ENCODE measurements at regions not wholly inside any gene's neighbourhood (a gene's known extent, or its start where the extent isn't known, plus 50 kb on each side); places are given as distances from the start of the nearest gene placed in this dataset.

GRCh38 chr14:58881433-58881832 is 243.7 kb downstream of the DACT1 start:
- no peaks in the 10 kb centered on the region for H3K27me3 ChIP-seq (replicated peaks in 1 of 4; ENCODE audit: control insufficient read depth in 3 of 4, extremely low read depth in 1 of 4, insufficient read depth in 3 of 4, low read length in 3 of 4)
- H3K27ac ChIP-seq (ENCODE audit: low read depth, low read length): no peak overlapping the region
- no peak overlapping the region for H2BK120ac ChIP-seq (replicated peaks; ENCODE audit: low read depth, low read length)
- no peak overlapping the region for H3K14ac ChIP-seq (ENCODE audit: insufficient read length)
- H3K56ac ChIP-seq (replicated peaks; ENCODE audit: insufficient read length, low read depth, low read length): no peak overlapping the region
- no peak for FAIRE-seq
- H4K8ac ChIP-seq (ENCODE audit: extremely low read depth, insufficient read depth, low read length): no peak overlapping the region
- H2BK20ac ChIP-seq (ENCODE audit: low read length): no peak overlapping the region
- no peak overlapping the region for H3K23ac ChIP-seq (ENCODE audit: insufficient read length)
- no peak for DNase-seq (ENCODE audit: low read depth in 1 of 2, low spot score in 2 of 2)
- H2AK5ac ChIP-seq (ENCODE audit: low read depth, low read length): no peak overlapping the region
- no peaks in the 10 kb centered on the region for H3K36me3 ChIP-seq (ENCODE audit: control insufficient read depth in 2 of 4, insufficient read depth in 4 of 4, low read length in 3 of 4)
- no peak overlapping the region for H3K9ac ChIP-seq (replicated peaks in 1 of 4; ENCODE audit: extremely low read depth in 1 of 4, low read depth in 3 of 4, low read length in 3 of 4)
- no peak overlapping the region for H3K18ac ChIP-seq (ENCODE audit: extremely low read depth, low read length)
- H2AFZ ChIP-seq (ENCODE audit: low read length): no peak overlapping the region
- H4K20me1 ChIP-seq (replicated peaks in 1 of 2; ENCODE audit: control insufficient read depth in 1 of 2, insufficient read depth in 2 of 2, low read length in 2 of 2): no peaks in the 10 kb centered on the region
- 100% methylated on average over 1 of the region's 1 CpG; no CpG with 5 or more reads in 1 of the 2 experiments for WGBS, 2 experiments (ENCODE audit: extremely low coverage in 1 of 2, insufficient coverage in 1 of 2, insufficient read length in 1 of 2, insufficient replicate concordance in 2 of 2, low coverage in 1 of 2, low lambda C conversion rate in 2 of 2, missing lambda C conversion rate in 1 of 2)
- POLR2A ChIA-PET (ENCODE audit: partially characterized antibody): no interaction called here
- no peaks in the 10 kb centered on the region for H3K9me3 ChIP-seq (ENCODE audit: insufficient read depth in 2 of 2, low read depth in 1 of 2, low read length in 1 of 2)
- CTCF ChIA-PET (ENCODE audit: partially characterized antibody): interaction anchor here (1.6 kb wide), 1 partner anchor 240 kb away, joined by 3 read pairs; no protein-coding TSS in a partner anchor
- H3K4me3 ChIP-seq (ENCODE audit: extremely low read depth in 1 of 4, insufficient read depth in 2 of 4, low read depth in 3 of 4, low read length in 4 of 4): no peak overlapping the region
- H3K79me1 ChIP-seq (ENCODE audit: low read depth, low read length): no peaks in the 10 kb centered on the region
- no peak overlapping the region for H4K91ac ChIP-seq (replicated peaks; ENCODE audit: insufficient read length, low read length)
- no peak overlapping the region for H3K4me2 ChIP-seq (ENCODE audit: insufficient read depth in 1 of 2, low read depth in 2 of 2, low read length in 2 of 2)
- no peak overlapping the region for H2BK5ac ChIP-seq (ENCODE audit: low read depth, low read length)
- H2BK15ac ChIP-seq (ENCODE audit: low read length): no peak overlapping the region
- H3K4me1 ChIP-seq (replicated peaks in 1 of 4; ENCODE audit: control insufficient read depth in 3 of 4, insufficient read depth in 4 of 4, low read length in 3 of 4): no peaks in the 10 kb centered on the region
- H3K23me2 ChIP-seq (ENCODE audit: low read depth, low read length): no peaks in the 10 kb centered on the region; the same call in 1 of the 2 replicates
- no peak overlapping the region for H4K5ac ChIP-seq (ENCODE audit: insufficient read length, low read depth, low read length)
- H3K4ac ChIP-seq (replicated peaks; ENCODE audit: insufficient read length, low read depth, low read length): no peak overlapping the region
- H3K79me2 ChIP-seq (ENCODE audit: control insufficient read depth in 1 of 2, insufficient read depth in 2 of 2, low read length in 2 of 2): no peaks in the 10 kb centered on the region
- no peak overlapping the region for H2BK12ac ChIP-seq (ENCODE audit: low read depth, low read length)
- no peak for TF ChIP-seq RXRA (IDR thresholded peaks at IDR 0.05; ENCODE audit: insufficient read depth, low read depth, low read length)
- TF ChIP-seq FOSL1 (IDR thresholded peaks at IDR 0.05; ENCODE audit: insufficient read depth, low read depth, low read length): no peak
- no peak for TF ChIP-seq SAP30 (IDR thresholded peaks at IDR 0.05; ENCODE audit: insufficient read depth, insufficient replicate concordance, low read length)
- TF ChIP-seq RFX5 (IDR thresholded peaks at IDR 0.05; ENCODE audit: borderline replicate concordance, low read depth, low read length): no peak
- TF ChIP-seq POU5F1 (IDR thresholded peaks at IDR 0.05; ENCODE audit: low read depth, low read length): no peak
- no peak for TF ChIP-seq EP300 (IDR thresholded peaks at IDR 0.05; ENCODE audit: borderline replicate concordance in 1 of 2, low read depth in 2 of 2, low read length in 2 of 2)
- TF ChIP-seq RBBP5 (IDR thresholded peaks at IDR 0.05; ENCODE audit: borderline replicate concordance, low read depth, low read length): no peak
- TF ChIP-seq BACH1 (IDR thresholded peaks at IDR 0.05; ENCODE audit: low read length): no peak
- no peak for TF ChIP-seq TCF12 (IDR thresholded peaks at IDR 0.05; ENCODE audit: low read depth, low read length)
- TF ChIP-seq ZNF274 (IDR thresholded peaks at IDR 0.05; ENCODE audit: borderline replicate concordance, extremely low read depth, low read length): no peak
- TF ChIP-seq EZH2 (IDR thresholded peaks at IDR 0.05; ENCODE audit: low read depth, low read length, severe bottlenecking): no peak
- no peak for TF ChIP-seq E2F6 (IDR thresholded peaks at IDR 0.05)
- TF ChIP-seq SIX5 (IDR thresholded peaks at IDR 0.05; ENCODE audit: low read depth, low read length): no peak
- no peak for TF ChIP-seq HDAC6 (IDR thresholded peaks at IDR 0.05; ENCODE audit: low read depth, low read length)
